Right lobe of liver (tissue), 6 donors: ENCODE measurements at regions not wholly inside any gene's neighbourhood (a gene's known extent, or its start where the extent isn't known, plus 50 kb on each side); places are given as distances from the start of the nearest gene placed in this dataset.

ENCODE experiments used
- ATAC-seq, 4 donors: fragments of 200-7000 bp; cut with Tn5 transposase; one replicate each; pipeline ENCODE4 v1.9.1; 2020; ENCODE audit warnings: mild to moderate bottlenecking in 4 of 4, moderate library complexity in 4 of 4
- DNase-seq, 3 donors: peaks; one replicate each; pipeline ENCODE4 v3.0.0-alpha.2; 2020
- H3K27ac ChIP-seq, 3 donors: fragments of 200-600 bp; one replicate each; pipeline ENCODE4 v1.8.0; 2022
- H3K27me3 ChIP-seq, 2 donors: fragments of 200-600 bp; one replicate each; pipeline ENCODE4 v1.8.0; 2022
- H3K36me3 ChIP-seq, 4 donors: fragments of 200-600 bp; sonication (generic) in 1 of 4; one replicate each; pipeline versions ENCODE4 v1.5.1 to v1.8.0; 2017 to 2022; ENCODE audit warnings: control low read depth in 1 of 4
- H3K4me1 ChIP-seq, 4 donors: fragments of 200-600 bp; sonication (generic) in 1 of 4; one replicate each; pipeline versions ENCODE4 v1.5.1 to v1.8.0; 2017 to 2022; ENCODE audit warnings: control low read depth in 1 of 4
- H3K4me3 ChIP-seq, 3 donors: fragments of 200-600 bp; one replicate each; pipeline ENCODE4 v1.8.0; 2022
- H3K9me3 ChIP-seq, 4 donors: fragments of 200-600 bp; sonication (generic) in 1 of 4; one replicate each; pipeline versions ENCODE4 v1.5.1 to v1.8.0; 2017 to 2022; ENCODE audit warnings: control low read depth in 1 of 4
- POLR2A ChIP-seq: fragments of 450-650 bp; IDR thresholded peaks from one replicate; pipeline ENCODE4 v1.6.1; 2017; ENCODE audit warnings: antibody characterized with exemption, mild to moderate bottlenecking
- WGBS: methylation state at CpG from one replicate; pipeline ENCODE4 v1.1.6; 2018; ENCODE audit warnings: low coverage, low lambda C conversion rate; ENCODE audit not compliant: insufficient coverage; ENCODE audit errors: missing lambda C conversion rate; 5-methylcytosine and 5-hydroxymethylcytosine counted together
- intact Hi-C, 2 donors: fragments of 100-400 bp; cut with DNase I; formaldehyde crosslinking; loops; one replicate each; pipeline versions ENCODE4 v1.11.2 to v1.14.1; 2022
- TF ChIP-seq, protein P1 (sequence below), 4 donors: fragments of 200-600 bp in 3 of 4; fragments of 450-650 bp in 1 of 4; IDR thresholded peaks; one replicate each; pipeline versions ENCODE4 v1.5.1 to v1.8.0; 2016 to 2022; ENCODE audit warnings: antibody characterized with exemption in 4 of 4, mild to moderate bottlenecking in 2 of 4
- donor health status: DM: no; HTN: yes; CAD: no.
- donor health status: DM: no; HTN: no; CAD: no.
- donor health status: DM: no; HTN: no; CAD: no.
- donor health status: DM: no; HTN: yes; CAD: no.
- donor health status: DM: no; HTN: yes; CAD: no.

DNA sequence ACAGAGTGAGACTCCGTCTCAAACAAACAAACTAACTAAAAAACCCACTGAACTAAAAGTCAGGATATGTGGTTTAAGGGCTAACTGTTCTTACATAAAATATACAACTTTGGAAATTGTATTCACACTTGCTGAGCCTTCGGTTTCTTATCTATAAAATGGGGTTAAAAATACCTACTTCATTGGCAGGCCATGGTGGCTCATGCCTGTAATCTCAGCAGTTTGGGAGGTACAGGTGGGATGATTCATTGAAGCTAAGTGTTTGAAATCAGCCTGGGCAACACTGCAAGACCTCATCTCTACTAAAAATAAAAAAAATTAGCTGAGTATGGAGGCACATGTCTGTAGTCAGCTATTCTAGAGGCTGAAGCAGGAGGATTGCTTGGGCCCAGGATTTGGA, 115.4 kb upstream of the KLF6 start:
- 94% methylated on average over 2 of the region's 2 CpGs for WGBS
- Histone ChIP-seq H3K9me3 (no peaks in the 10 kb centered on the region), H3K36me3 (no peaks in the 10 kb centered on the region), H3K27ac (no peak overlapping the region), H3K27me3 (no peaks in the 10 kb centered on the region), H3K4me3 (no peak overlapping the region), H3K4me1 (no peaks in the 10 kb centered on the region)
- no peak for DNase-seq
- TF ChIP-seq, protein P1, sequence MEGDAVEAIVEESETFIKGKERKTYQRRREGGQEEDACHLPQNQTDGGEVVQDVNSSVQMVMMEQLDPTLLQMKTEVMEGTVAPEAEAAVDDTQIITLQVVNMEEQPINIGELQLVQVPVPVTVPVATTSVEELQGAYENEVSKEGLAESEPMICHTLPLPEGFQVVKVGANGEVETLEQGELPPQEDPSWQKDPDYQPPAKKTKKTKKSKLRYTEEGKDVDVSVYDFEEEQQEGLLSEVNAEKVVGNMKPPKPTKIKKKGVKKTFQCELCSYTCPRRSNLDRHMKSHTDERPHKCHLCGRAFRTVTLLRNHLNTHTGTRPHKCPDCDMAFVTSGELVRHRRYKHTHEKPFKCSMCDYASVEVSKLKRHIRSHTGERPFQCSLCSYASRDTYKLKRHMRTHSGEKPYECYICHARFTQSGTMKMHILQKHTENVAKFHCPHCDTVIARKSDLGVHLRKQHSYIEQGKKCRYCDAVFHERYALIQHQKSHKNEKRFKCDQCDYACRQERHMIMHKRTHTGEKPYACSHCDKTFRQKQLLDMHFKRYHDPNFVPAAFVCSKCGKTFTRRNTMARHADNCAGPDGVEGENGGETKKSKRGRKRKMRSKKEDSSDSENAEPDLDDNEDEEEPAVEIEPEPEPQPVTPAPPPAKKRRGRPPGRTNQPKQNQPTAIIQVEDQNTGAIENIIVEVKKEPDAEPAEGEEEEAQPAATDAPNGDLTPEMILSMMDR (IDR thresholded peaks at IDR 0.05) = no peak
- no peak for TF ChIP-seq POLR2A
- intact Hi-C loops = no loop called here
- no peak for ATAC-seq

GRCh38 chr10:3898821-3899220, 113.8 kb upstream of the KLF6 start:
- Histone ChIP-seq H3K9me3 (no peaks in the 10 kb centered on the region), H3K27me3 (no peaks in the 10 kb centered on the region), H3K4me1 (no peaks in the 10 kb centered on the region), H3K36me3 (no peaks in the 10 kb centered on the region), H3K27ac (no peak overlapping the region), H3K4me3 (no peak overlapping the region)
- intact Hi-C loops = no loop called here
- ATAC-seq = no peak
- 27% methylated on average over 3 of the region's 4 CpGs for WGBS
- DNase-seq = no peak
- TF ChIP-seq POLR2A = no peak
- TF ChIP-seq, protein P1 (IDR thresholded peaks at IDR 0.05) = no peak

DNA sequence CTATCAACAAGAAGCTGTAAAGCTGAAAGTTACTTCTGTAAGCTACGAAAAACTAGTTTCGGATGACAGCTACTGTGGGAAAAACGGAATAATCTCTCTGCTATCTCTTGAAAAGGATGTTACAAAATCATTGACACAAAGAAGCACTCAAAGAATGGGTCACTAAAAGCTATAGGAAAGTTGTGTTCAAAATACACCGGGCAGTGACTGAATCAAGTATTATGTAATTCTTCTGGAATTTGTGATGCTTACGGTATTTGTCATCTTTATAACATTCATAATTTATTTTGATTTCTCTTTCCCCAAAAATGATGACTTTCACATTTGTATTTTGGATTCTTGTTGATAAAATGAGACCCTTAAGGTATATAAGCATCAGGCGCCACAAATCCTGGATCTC, 112.1 kb upstream of the KLF6 start:
- Histone ChIP-seq H3K27ac (no peak overlapping the region), H3K4me3 (no peak overlapping the region), H3K4me1 (no peaks in the 10 kb centered on the region), H3K27me3 (no peaks in the 10 kb centered on the region), H3K36me3 (no peaks in the 10 kb centered on the region), H3K9me3 (no peaks in the 10 kb centered on the region)
- intact Hi-C loops = no loop called here
- DNase-seq (no peak), ATAC-seq (peak in 1 of 4 donors; percentile 13)
- TF ChIP-seq POLR2A = no peak
- TF ChIP-seq, protein P1 (IDR thresholded peaks at IDR 0.05) = no peak
- WGBS = 38% methylated on average over 6 of the region's 6 CpGs

GRCh38 chr10:3896161-3896560, 111.2 kb upstream of the KLF6 start:
- ATAC-seq = no peak
- Histone ChIP-seq H3K36me3 (no peaks in the 10 kb centered on the region), H3K4me3 (no peak overlapping the region), H3K27me3 (no peaks in the 10 kb centered on the region), H3K9me3 (no peaks in the 10 kb centered on the region), H3K27ac (no peak overlapping the region), H3K4me1 (no peaks in the 10 kb centered on the region)
- 67% methylated on average over 8 of the region's 8 CpGs for WGBS
- intact Hi-C loops = no loop called here
- DNase-seq = no peak
- no peak for TF ChIP-seq POLR2A
- TF ChIP-seq, protein P1 (IDR thresholded peaks at IDR 0.05) = no peak

DNA sequence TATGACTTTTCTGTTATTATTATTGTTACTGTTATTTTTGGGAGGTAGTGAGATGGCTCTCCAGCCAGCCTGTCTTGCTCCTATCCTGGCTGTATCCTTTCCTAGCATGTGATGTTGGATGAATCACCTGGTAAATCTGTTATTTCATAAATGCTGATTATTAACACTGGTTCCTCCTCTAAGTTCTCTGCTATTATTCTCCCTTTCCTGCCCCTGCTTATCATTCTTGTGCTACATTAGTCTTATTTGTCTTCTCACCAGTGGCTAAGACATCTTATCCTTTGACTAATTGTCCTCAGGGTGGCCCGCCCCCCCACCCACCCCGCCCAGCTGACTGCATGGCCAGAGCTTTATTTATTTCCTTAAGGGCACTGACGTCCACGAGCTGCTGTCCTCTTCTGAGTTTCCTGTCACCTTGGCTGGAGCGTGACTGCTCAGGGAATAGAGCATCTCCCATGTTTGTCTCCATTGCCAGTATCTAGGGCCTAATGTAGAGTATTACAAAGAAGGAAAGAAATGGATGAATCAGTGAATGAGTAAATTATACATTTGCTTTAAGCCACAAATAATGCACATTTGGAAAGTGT, 110.1 kb upstream of the KLF6 start:
- H3K4me3 ChIP-seq = no peak overlapping the region
- ATAC-seq = peak; percentile 21 to 75 (median 58)
- no peaks in the 10 kb centered on the region for H3K9me3 ChIP-seq
- H3K27me3 ChIP-seq = no peaks in the 10 kb centered on the region
- no peaks in the 10 kb centered on the region for H3K36me3 ChIP-seq
- H3K4me1 ChIP-seq = no peaks in the 10 kb centered on the region
- intact Hi-C loops = no loop called here
- no peak overlapping the region for H3K27ac ChIP-seq
- TF ChIP-seq POLR2A = no peak
- TF ChIP-seq, protein P1 (IDR thresholded peaks at IDR 0.05) = no peak
- 63% methylated on average over 4 of the region's 5 CpGs for WGBS
- no peak for DNase-seq
